GM18867 (cell line): ENCODE measurements at regions not wholly inside any gene's neighbourhood (a gene's known extent, or its start where the extent isn't known, plus 50 kb on each side); places are given as distances from the start of the nearest gene placed in this dataset.
"Not testable (repeated sequence)": the region's sequence is repeated elsewhere in the genome, so short reads cannot be mapped to it uniquely, and the experiment has no call there.

Experiments
- ATAC-seq: cut with Tn5 transposase; IDR thresholded peaks from one replicate; pipeline ENCODE4 v1.9.1; 2021; ENCODE audit warnings: mild to moderate bottlenecking, moderate library complexity; ENCODE audit not compliant: unreplicated experiment

DNA sequence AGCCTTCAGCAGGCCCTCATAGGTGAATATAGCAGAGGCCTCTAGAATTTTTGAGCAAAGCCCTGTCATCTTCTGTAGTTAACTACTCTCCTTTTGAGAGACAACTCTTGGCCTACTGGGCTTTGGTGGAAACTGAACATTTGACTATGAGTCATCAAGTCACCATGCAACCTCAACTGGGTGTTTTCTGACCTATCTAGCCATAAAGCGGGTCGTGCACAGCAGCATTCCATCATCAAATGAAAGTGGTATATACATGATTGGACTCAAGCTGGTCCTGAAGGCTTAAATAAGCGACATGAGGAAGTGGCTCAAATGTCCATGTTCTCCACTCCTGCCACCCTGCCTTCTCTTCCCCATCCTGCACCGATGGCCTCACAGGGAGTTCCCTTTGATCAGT lies 1115.5 kb downstream of the TAF11L14 start:
- peak; percentile 46 for ATAC-seq

- no peak for ATAC-seq
These were observed 1118.1 kb downstream of the TAF11L14 start for GRCh38 chr5:18752317-18752716.

DNA sequence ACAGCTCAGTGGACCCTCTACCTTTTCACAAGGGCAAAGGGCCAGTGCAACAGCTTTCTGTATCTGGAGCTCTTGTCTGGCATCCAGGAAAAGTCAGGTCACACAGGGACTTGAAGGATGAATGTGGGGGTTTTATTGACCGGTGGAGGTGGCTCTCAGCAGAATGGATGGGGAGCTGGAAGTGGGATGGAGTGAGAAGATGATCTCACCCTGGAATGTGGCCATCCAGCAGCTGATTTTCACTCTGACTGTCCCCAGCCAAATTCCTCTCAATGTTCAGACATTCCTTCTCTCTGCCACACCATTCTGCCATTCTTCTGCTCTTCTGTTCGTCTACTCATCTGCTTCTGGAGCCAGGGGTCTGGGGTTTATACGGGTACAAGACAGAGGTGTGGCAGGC lies 1119.9 kb downstream of the TAF11L14 start:
- ATAC-seq, result no peak

DNA sequence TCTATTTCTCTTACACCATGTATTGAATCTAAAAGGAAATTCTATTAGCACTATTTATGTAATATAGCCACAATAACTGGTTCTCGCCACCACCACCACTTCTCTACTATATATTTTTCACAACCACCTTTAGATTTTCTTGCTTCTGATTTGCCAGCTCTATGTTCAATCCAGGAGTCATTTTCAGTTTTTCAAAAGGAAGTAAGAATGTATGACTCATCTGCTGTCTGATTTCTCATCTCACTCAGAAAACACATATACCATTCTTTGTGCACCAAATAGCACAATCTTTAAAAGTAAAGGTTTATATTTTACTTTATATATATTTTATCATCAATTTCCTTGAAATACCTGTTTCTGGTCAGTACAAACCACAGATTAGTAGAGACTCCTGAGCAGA lies 1127.5 kb downstream of the TAF11L14 start:
- peak; percentile 79 for ATAC-seq

DNA sequence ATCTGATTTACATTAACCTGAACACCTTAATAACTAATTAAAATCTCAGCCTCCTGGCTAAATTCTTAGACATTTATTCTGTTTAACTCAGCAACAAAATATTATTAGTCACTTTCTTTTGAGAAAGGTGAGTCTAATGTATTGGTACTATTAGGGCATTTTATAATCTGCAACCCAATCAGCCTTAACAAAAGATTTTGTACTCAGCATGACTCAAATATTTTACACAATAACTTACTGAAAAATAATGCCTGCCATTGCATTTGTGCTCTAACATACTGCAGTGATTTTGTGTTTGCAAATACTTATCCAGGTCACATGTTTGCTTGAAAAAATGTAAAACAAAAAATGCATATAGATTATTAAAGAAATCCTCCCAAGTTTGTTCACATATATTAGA lies 1129.9 kb downstream of the TAF11L14 start:
- ATAC-seq, result no peak

DNA sequence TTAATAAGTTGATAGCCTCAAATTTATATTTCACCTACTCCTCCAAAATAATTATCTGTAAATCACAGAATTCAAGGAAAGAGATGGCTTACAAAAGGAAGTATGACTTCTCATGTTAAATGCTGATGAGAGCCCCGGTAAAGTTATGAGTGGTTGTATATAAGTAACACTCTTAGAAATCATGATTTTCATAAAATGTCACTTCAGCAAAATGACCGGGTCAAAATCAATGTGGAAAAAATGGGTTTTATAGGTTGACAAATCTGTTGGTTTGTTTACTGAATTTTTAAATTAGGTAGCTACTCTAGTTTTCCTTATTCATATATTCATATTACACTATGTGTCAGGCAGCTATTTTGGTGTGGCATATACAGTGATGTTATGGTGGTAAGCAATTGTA lies 1131.0 kb downstream of the TAF11L14 start:
- ATAC-seq, result no peak

DNA sequence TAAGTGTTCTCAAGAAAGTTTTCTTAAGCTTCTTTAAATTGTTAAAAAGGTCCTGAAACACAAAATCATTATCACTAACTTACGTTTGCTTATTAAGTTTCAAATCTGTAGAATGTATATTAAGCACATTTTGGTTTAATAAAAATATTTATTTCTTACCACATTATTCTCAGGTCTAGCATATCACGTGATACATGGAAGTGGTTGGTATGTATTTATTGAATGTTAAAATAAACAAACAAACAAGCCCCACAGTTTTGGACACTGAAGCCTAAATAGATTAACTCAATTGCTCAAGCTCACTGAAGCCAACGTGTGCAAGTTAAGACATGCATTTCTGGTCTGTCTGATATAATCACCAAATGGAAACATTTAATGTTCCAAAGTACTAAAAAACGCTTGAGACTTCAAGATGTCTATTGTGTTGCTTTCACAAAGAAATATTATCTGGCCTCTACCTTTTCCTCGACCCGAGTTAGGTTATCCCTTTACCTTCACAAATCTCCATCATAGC lies 1136.9 kb downstream of the TAF11L14 start:
- ATAC-seq, result no peak

- peak; percentile 88 for ATAC-seq
These were observed 1138.2 kb downstream of the TAF11L14 start for GRCh38 chr5:18772475-18772874.

- no peak for ATAC-seq
These were observed 1144.0 kb downstream of the TAF11L14 start for GRCh38 chr5:18778225-18778624.

DNA sequence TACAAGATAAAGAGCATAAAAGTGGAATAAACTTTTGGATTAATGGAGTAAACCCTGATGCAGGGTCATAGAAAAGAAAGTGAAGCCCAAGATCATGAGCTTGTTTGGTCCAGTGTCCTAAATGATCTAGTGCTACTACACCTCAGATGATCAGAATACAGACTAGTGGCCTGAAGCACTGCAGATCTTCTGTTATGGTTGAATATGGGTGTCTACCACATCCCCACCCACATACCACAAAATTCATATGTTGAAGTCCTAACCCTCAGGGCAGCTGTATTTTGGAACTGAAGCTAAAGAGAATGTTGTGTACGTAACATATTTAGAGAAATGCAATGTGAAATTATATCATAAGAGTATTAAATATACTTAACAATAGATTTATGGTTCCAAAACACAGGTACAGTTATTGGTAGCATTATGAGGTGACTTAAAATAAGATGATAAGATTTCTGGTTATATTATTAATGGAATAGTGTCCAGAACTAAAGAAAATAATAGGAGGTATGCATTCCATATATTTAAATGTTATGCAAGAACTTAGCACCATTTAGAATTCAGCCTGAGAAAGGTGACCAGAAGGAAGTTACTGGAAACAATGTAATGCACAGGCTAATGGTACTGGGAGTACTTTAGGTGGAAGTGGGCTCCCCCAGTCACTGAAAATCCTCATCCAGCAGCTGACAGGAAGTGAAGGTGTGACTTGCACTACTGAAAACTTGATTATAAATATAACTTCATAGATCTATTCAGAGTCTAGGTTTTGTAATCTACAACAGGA lies 1155.1 kb downstream of the TAF11L14 start:
- ATAC-seq, result no peak

- ATAC-seq, result no peak
These were observed 1157.9 kb downstream of the TAF11L14 start for GRCh38 chr5:18792145-18792544.

DNA sequence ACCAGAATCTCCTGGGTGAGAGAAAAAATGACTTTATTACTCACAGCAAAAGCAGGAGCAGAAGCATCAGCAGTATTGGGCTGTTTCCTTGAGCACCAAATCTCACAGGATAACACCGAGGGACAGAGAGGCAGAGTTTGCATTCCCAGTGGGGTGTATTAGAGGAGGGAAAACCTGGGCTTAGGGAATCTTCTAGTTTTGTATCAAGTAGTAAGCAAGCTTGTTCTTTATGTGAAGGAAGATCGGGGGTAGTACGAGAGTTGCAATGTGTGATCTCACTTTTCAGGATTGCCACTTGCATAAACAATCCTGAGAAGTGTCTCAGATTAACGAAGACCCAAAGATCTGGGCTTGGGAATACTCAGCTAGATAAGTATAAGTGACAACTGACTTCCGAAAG lies 1163.0 kb downstream of the TAF11L14 start:
- no peak for ATAC-seq

DNA sequence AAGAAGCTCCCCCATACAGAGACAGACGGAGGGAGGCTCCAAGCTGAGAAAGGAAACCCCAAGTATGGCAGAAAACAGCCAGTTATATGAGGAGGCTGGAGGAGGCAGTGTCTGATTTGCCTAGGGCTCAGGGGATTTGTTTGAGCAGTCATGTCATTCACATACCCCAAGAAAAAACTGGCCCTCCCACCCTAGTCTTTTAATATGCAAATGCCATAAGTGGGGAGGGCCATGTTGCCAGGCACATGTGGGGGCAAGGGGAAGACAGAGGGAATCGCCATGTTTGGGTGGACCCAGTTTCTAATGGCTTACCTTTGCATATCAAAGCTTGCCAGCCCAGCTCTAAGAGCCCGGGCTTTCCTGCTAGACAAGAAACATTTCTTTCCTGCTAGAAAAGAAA lies 1163.8 kb downstream of the TAF11L14 start:
- no peak for ATAC-seq

- ATAC-seq, result no peak
These were observed 1165.3 kb downstream of the TAF11L14 start for GRCh38 chr5:18799482-18800128.

GRCh38 chr5:18800293-18801025 lies 1166.2 kb downstream of the TAF11L14 start:
- no peak for ATAC-seq

DNA sequence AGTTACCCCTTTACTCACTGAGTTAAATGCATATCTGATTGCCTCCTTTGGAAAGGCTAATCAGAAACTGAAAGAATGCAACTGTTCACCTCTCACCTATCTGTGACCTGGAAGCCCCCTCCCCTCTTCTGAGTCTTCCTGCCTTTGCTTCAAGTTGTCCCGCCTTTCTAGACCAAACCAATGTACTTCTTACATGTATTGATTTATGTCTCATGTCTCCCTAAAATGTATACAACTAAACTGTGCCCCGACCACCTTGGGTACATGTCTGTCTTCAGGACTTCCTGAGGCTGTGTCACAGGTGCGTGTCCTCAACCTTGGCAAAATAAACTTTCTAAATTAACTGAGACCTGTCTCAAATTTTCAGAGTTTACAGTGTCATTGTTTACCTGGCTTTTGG lies 1167.2 kb downstream of the TAF11L14 start:
- ATAC-seq, result not testable (repeated sequence)

DNA sequence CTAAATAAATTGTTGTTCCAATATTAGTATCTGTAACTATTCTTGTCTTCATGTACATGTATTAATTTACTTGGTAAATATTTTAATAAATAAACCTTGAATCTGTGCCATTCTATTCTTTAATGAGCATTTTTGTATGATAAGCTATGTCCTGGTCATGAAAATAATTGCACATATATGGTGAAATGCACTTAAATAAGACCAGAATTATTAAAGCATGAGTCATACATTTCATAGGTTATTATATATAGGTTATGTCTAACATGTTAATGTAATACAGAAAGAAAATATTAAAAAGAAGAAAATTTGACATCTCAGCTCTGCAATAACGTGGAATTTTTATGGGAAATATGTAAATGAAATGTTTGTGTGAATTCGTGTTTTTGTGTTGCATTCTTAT lies 1168.1 kb downstream of the TAF11L14 start:
- ATAC-seq, result no peak

GRCh38 chr5:18805376-18805775 lies 1171.1 kb downstream of the TAF11L14 start:
- no peak for ATAC-seq

- ATAC-seq, result no peak
These were observed 1173.2 kb downstream of the TAF11L14 start for GRCh38 chr5:18807256-18808149.

- ATAC-seq, result no peak
These were observed 1176.3 kb downstream of the CDH18 start for GRCh38 chr5:18811661-18812060.

- no peak for ATAC-seq
These were observed 1159.6 kb downstream of the CDH18 start for GRCh38 chr5:18828351-18828750.
